Thoracic aorta (tissue), 2 donors: ENCODE measurements at regions not wholly inside any gene's neighbourhood (a gene's known extent, or its start where the extent isn't known, plus 50 kb on each side); places are given as distances from the start of the nearest gene placed in this dataset.

Experiments used
- ATAC-seq: fragments of 150-250 bp; one replicate; pipeline ENCODE4 v1.8.0; 2017; ENCODE audit warnings: low read depth; ENCODE audit not compliant: insufficient number of reproducible peaks, low FRiP score
- DNase-seq: peaks from one replicate; pipeline ENCODE4 v3.0.0-alpha.2; 2020; ENCODE audit warnings: low spot score
- H3K27ac ChIP-seq, 2 donors: fragments of 200-600 bp; sonication (generic); 1 replicate in 1 of 2; 2 replicates in 1 of 2; pipeline ENCODE4 v1.5.1; 2016; ENCODE audit warnings: mild to moderate bottlenecking in 2 of 2, moderate library complexity in 2 of 2
- H3K27me3 ChIP-seq: fragments of 200-600 bp; sonication (generic); replicated peaks from 2 replicates; pipeline ENCODE4 v1.6.0; 2016; ENCODE audit warnings: mild to moderate bottlenecking; ENCODE audit not compliant: insufficient read depth
- H3K36me3 ChIP-seq: fragments of 200-600 bp; sonication (generic); one replicate; pipeline ENCODE4 v1.5.1; 2016
- H3K4me1 ChIP-seq, 2 donors: fragments of 200-600 bp; sonication (generic); 1 replicate in 1 of 2; 2 replicates in 1 of 2; pipeline versions ENCODE4 v1.5.1 to v1.6.0; 2016; ENCODE audit warnings: low read depth in 2 of 2, mild to moderate bottlenecking in 1 of 2; ENCODE audit not compliant: control insufficient read depth in 1 of 2
- H3K4me3 ChIP-seq: fragments of 200-600 bp; sonication (generic); 2 replicates; pipeline ENCODE4 v1.5.1; 2016; ENCODE audit warnings: mild to moderate bottlenecking
- H3K9me3 ChIP-seq: fragments of 200-600 bp; sonication (generic); 2 replicates; pipeline ENCODE4 v1.5.1; 2016
- CTCF ChIP-seq: fragments of 200-600 bp; sonication (generic); IDR thresholded peaks from one replicate; pipeline ENCODE4 v1.5.1; 2019; ENCODE audit warnings: antibody characterized with exemption

GRCh38 chr13:110822669-110822945, 92.3 kb downstream of the ANKRD10 start:
- Histone ChIP-seq H3K36me3 (no peaks in the 10 kb centered on the region), H3K4me1 (peaks cover 0 to 3% of the 10 kb centered on the region in 2 donors), H3K9me3 (no peaks in the 10 kb centered on the region), H3K4me3 (no peak overlapping the region), H3K27ac (no peak overlapping the region), H3K27me3 (no peaks in the 10 kb centered on the region)
- TF ChIP-seq CTCF = no peak
- DNase-seq (no peak), ATAC-seq (no peak)

GRCh38 chr13:110824702-110825300, 90.1 kb downstream of the ANKRD10 start:
- Histone ChIP-seq H3K9me3 (no peaks in the 10 kb centered on the region), H3K27me3 (no peaks in the 10 kb centered on the region), H3K4me1 (no peaks in the 10 kb centered on the region), H3K27ac (no peak overlapping the region), H3K36me3 (no peaks in the 10 kb centered on the region), H3K4me3 (no peak overlapping the region)
- TF ChIP-seq CTCF = no peak
- ATAC-seq = no peak
- no peak for DNase-seq

GRCh38 chr13:110825516-110825915, 89.4 kb downstream of the ANKRD10 start:
- H3K36me3 ChIP-seq = no peaks in the 10 kb centered on the region
- ATAC-seq (no peak), DNase-seq (no peak)
- no peak overlapping the region for H3K4me3 ChIP-seq
- TF ChIP-seq CTCF = no peak
- no peaks in the 10 kb centered on the region for H3K9me3 ChIP-seq
- no peaks in the 10 kb centered on the region for H3K27me3 ChIP-seq
- no peaks in the 10 kb centered on the region for H3K4me1 ChIP-seq
- H3K27ac ChIP-seq = no peak overlapping the region

- TF ChIP-seq CTCF = no peak
- H3K27ac ChIP-seq = no peak overlapping the region
- no peaks in the 10 kb centered on the region for H3K27me3 ChIP-seq
- no peaks in the 10 kb centered on the region for H3K4me1 ChIP-seq
- DNase-seq (no peak), ATAC-seq (no peak)
- H3K9me3 ChIP-seq = no peaks in the 10 kb centered on the region
- H3K36me3 ChIP-seq = no peaks in the 10 kb centered on the region
- H3K4me3 ChIP-seq = no peak overlapping the region
Measured at GRCh38 chr13:110826101-110826500, 88.8 kb downstream of the ANKRD10 start.

GRCh38 chr13:110826861-110827672, 87.8 kb downstream of the ANKRD10 start:
- Histone ChIP-seq H3K9me3 (no peaks in the 10 kb centered on the region), H3K36me3 (no peaks in the 10 kb centered on the region), H3K4me3 (no peak overlapping the region), H3K27ac (no peak overlapping the region), H3K4me1 (no peaks in the 10 kb centered on the region), H3K27me3 (no peaks in the 10 kb centered on the region)
- DNase-seq (no peak), ATAC-seq (no peak)
- TF ChIP-seq CTCF = no peak
